ENCODE measurements at regions not wholly inside any gene's neighbourhood (a gene's known extent, or its start where the extent isn't known, plus 50 kb on each side); places are given as distances from the start of the nearest gene placed in this dataset.

- POLR2A ChIA-PET = no interaction called here
- no peak for TF ChIP-seq CTCF (IDR thresholded peaks at IDR 0.05; ENCODE audit: low read depth, low read length)
- CTCF ChIA-PET = interaction anchor here (6.1 kb wide), 1 partner anchor 11 kb away, joined by 70 read pairs; no protein-coding TSS in a partner anchor
- Histone ChIP-seq H3K27me3 (ENCODE audit: control insufficient read depth, insufficient read depth, low read length) (no peaks in the 10 kb centered on the region), H3K4me3 (ENCODE audit: low read depth, low read length) (no peak overlapping the region), H3K9me3 (ENCODE audit: control insufficient read depth, insufficient read depth, low read length) (no peaks in the 10 kb centered on the region), H3K27ac (ENCODE audit: low read depth, low read length) (no peak overlapping the region)
- no peak for DNase-seq (ENCODE audit: low read depth, low spot score)
These were observed 139.5 kb upstream of the FAM83B start for GRCh38 chr6:54706844-54707605.

- ChIA-PET POLR2A (no interaction called here), CTCF (interaction anchor here (0.6 to 6.1 kb wide), 3 partner anchors 8 to 1575 kb away, joined by 3 to 70 read pairs (median 5); no protein-coding TSS in a partner anchor)
- H3K9me3 ChIP-seq (ENCODE audit: control insufficient read depth, insufficient read depth, low read length) = no peaks in the 10 kb centered on the region
- DNase-seq (ENCODE audit: low read depth, low spot score) = no peak
- no peak overlapping the region for H3K4me3 ChIP-seq (ENCODE audit: low read depth, low read length)
- TF ChIP-seq CTCF (IDR thresholded peaks at IDR 0.05; ENCODE audit: low read depth, low read length) = no peak
- no peaks in the 10 kb centered on the region for H3K27me3 ChIP-seq (ENCODE audit: control insufficient read depth, insufficient read depth, low read length)
- no peak overlapping the region for H3K27ac ChIP-seq (ENCODE audit: low read depth, low read length)
These were observed 136.1 kb upstream of the FAM83B start for GRCh38 chr6:54710456-54710855.

- no peak overlapping the region for H3K4me3 ChIP-seq (ENCODE audit: low read depth, low read length)
- ChIA-PET POLR2A (no interaction called here), CTCF (interaction anchor here (1.1 to 4.0 kb wide), 2 partner anchors 17 to 361 kb away, joined by 3 to 27 read pairs; no protein-coding TSS in a partner anchor)
- DNase-seq (ENCODE audit: low read depth, low spot score) = no peak
- no peak overlapping the region for H3K27ac ChIP-seq (ENCODE audit: low read depth, low read length)
- H3K9me3 ChIP-seq (ENCODE audit: control insufficient read depth, insufficient read depth, low read length) = no peaks in the 10 kb centered on the region
- no peak for TF ChIP-seq CTCF (IDR thresholded peaks at IDR 0.05; ENCODE audit: low read depth, low read length)
- H3K27me3 ChIP-seq (ENCODE audit: control insufficient read depth, insufficient read depth, low read length) = no peaks in the 10 kb centered on the region
These were observed 130.6 kb upstream of the FAM83B start for GRCh38 chr6:54716010-54716409.

- no peak overlapping the region for H3K27ac ChIP-seq (ENCODE audit: low read depth, low read length)
- no peak for TF ChIP-seq CTCF (IDR thresholded peaks at IDR 0.05; ENCODE audit: low read depth, low read length)
- POLR2A ChIA-PET = no interaction called here
These were observed 129.7 kb upstream of the FAM83B start for GRCh38 chr6:54716877-54717276.

GRCh38 chr6:54717849-54718455, 128.6 kb upstream of the FAM83B start:
- peak; percentile 91 for TF ChIP-seq CTCF (IDR thresholded peaks at IDR 0.05; ENCODE audit: low read depth, low read length)
- Histone ChIP-seq H3K27ac (ENCODE audit: low read depth, low read length) (no peak overlapping the region), H3K27me3 (ENCODE audit: control insufficient read depth, insufficient read depth, low read length) (no peaks in the 10 kb centered on the region), H3K4me3 (ENCODE audit: low read depth, low read length) (no peak overlapping the region), H3K9me3 (ENCODE audit: control insufficient read depth, insufficient read depth, low read length) (no peaks in the 10 kb centered on the region)
- ChIA-PET CTCF (interaction anchor here (0.6 to 4.0 kb wide), 69 partner anchors 10 to 1243 kb away, joined by 3 to 70 read pairs (median 4); no protein-coding TSS in a partner anchor), POLR2A (no interaction called here)
- no peak for DNase-seq (ENCODE audit: low read depth, low spot score)

More at GRCh38 chr6:54716877-54717276, 129.7 kb upstream of the FAM83B start:
- Histone ChIP-seq H3K9me3 (ENCODE audit: control insufficient read depth, insufficient read depth, low read length) (no peaks in the 10 kb centered on the region), H3K27me3 (ENCODE audit: control insufficient read depth, insufficient read depth, low read length) (no peaks in the 10 kb centered on the region), H3K4me3 (ENCODE audit: low read depth, low read length) (no peak overlapping the region)
- CTCF ChIA-PET = interaction anchor here (1.1 to 4.0 kb wide), 20 partner anchors 9 to 730 kb away, joined by 3 to 70 read pairs (median 12); no protein-coding TSS in a partner anchor
- DNase-seq (ENCODE audit: low read depth, low spot score) = peak; percentile 20

All from AG04450 (cell line).